Natural killer cell (primary cell): ENCODE measurements at regions not wholly inside any gene's neighbourhood (a gene's known extent, or its start where the extent isn't known, plus 50 kb on each side); places are given as distances from the start of the nearest gene placed in this dataset.

Experiments
- ATAC-seq, 3 donors: fragments of 150-1000 bp in 2 of 3; fragments of 200-7000 bp in 1 of 3; cut with Tn5 transposase; 1 replicate in 1 of 3; 2 replicates in 2 of 3; pipeline ENCODE4 v1.10.0; 2021; ENCODE audit warnings: mild to moderate bottlenecking in 2 of 3, moderate library complexity in 2 of 3
- DNase-seq, 2 donors: peaks; one replicate each; pipeline versions ENCODE4 v3.0.0 to v3.0.0-alpha.2; 2013 to 2021; ENCODE audit warnings: mixed read lengths in 1 of 2
- H3K27ac ChIP-seq: one replicate; pipeline ENCODE4 v1.5.1; 2013; ENCODE audit warnings: mild to moderate bottlenecking, low read length
- H3K27me3 ChIP-seq: one replicate; pipeline ENCODE4 v1.6.1; 2013; ENCODE audit warnings: low read length; ENCODE audit not compliant: control insufficient read depth, insufficient read depth
- H3K36me3 ChIP-seq: one replicate; pipeline ENCODE4 v1.6.1; 2013; ENCODE audit warnings: low read length; ENCODE audit not compliant: control insufficient read depth, insufficient read depth
- H3K4me1 ChIP-seq: one replicate; pipeline ENCODE4 v1.6.1; 2013; ENCODE audit warnings: low read length; ENCODE audit not compliant: control insufficient read depth, insufficient read depth
- H3K4me3 ChIP-seq: one replicate; pipeline ENCODE4 v1.5.1; 2013; ENCODE audit warnings: low read length
- H3K9me3 ChIP-seq: one replicate; pipeline ENCODE4 v1.6.1; 2013; ENCODE audit warnings: low read length; ENCODE audit not compliant: control insufficient read depth, insufficient read depth
- H3K27ac Mint-ChIP-seq, 2 donors: one replicate each; pipeline ENCODE4 v1.8.0; 2022; ENCODE audit warnings: mild to moderate bottlenecking in 2 of 2, mixed read lengths in 2 of 2, moderate library complexity in 1 of 2
- H3K27me3 Mint-ChIP-seq, 2 donors: one replicate each; pipeline ENCODE4 v1.8.0; 2022; ENCODE audit warnings: low read depth in 2 of 2, mixed read lengths in 2 of 2
- H3K36me3 Mint-ChIP-seq: one replicate; pipeline ENCODE4 v1.8.0; 2022; ENCODE audit warnings: mixed read lengths
- H3K4me1 Mint-ChIP-seq, 2 donors: one replicate each; pipeline ENCODE4 v1.8.0; 2022; ENCODE audit warnings: mixed read lengths in 2 of 2
- H3K4me3 Mint-ChIP-seq: one replicate; pipeline ENCODE4 v1.8.0; 2022; ENCODE audit warnings: mild to moderate bottlenecking, moderate library complexity, mixed read lengths
- H3K9me3 Mint-ChIP-seq, 2 donors: one replicate each; pipeline ENCODE4 v1.8.0; 2022; ENCODE audit warnings: mixed read lengths in 2 of 2
- CTCF ChIP-seq: fragments of 200-600 bp; IDR thresholded peaks from one replicate; pipeline ENCODE4 v1.8.0; 2022; ENCODE audit warnings: antibody characterized with exemption
- WGBS: methylation state at CpG from one replicate; pipeline ENCODE4 v1.1.7; 2013; ENCODE audit warnings: missing lambda C conversion rate; ENCODE audit not compliant: insufficient coverage; 5-methylcytosine and 5-hydroxymethylcytosine counted together
- intact Hi-C: fragments of 100-400 bp; cut with micrococcal nuclease; formaldehyde crosslinking; loops from one replicate; pipeline ENCODE4 v1.14.2; 2022

GRCh38 chr6:141251286-141251685, 881.4 kb upstream of the GJE1 start:
- Histone ChIP-seq H3K36me3 (no peaks in the 10 kb centered on the region), H3K27me3 (no peaks in the 10 kb centered on the region), H3K9me3 (no peaks in the 10 kb centered on the region), H3K4me3 (no peak overlapping the region), H3K27ac (no peak overlapping the region), H3K4me1 (no peaks in the 10 kb centered on the region)
- TF ChIP-seq CTCF = no peak
- Mint-ChIP-seq H3K4me3 (no peak overlapping the region), H3K9me3 (no peaks in the 10 kb centered on the region), H3K4me1 (no peaks in the 10 kb centered on the region), H3K27me3 (no peaks in the 10 kb centered on the region), H3K27ac (no peak overlapping the region), H3K36me3 (no peaks in the 10 kb centered on the region)
- DNase-seq = no peak
- intact Hi-C loops = no loop called here
- no peak for ATAC-seq

- Mint-ChIP-seq H3K27ac (no peak overlapping the region), H3K4me1 (no peaks in the 10 kb centered on the region)
- ATAC-seq = no peak
These were observed 884.5 kb upstream of the GJE1 start for GRCh38 chr6:141248021-141248799.

GRCh38 chr6:141244366-141244765, 888.4 kb upstream of the GJE1 start:
- no peak for TF ChIP-seq CTCF
- Histone ChIP-seq H3K9me3 (no peaks in the 10 kb centered on the region), H3K27me3 (no peaks in the 10 kb centered on the region), H3K36me3 (no peaks in the 10 kb centered on the region), H3K4me3 (no peak overlapping the region), H3K27ac (no peak overlapping the region), H3K4me1 (no peaks in the 10 kb centered on the region)
- WGBS = no CpG with 5 or more reads among the region's 2 CpGs
- intact Hi-C loops = no loop called here
- H3K9me3 Mint-ChIP-seq = no peaks in the 10 kb centered on the region
- DNase-seq (no peak), ATAC-seq (no peak)
- H3K4me3 Mint-ChIP-seq = no peak overlapping the region
- H3K4me1 Mint-ChIP-seq = no peaks in the 10 kb centered on the region
- H3K36me3 Mint-ChIP-seq = no peaks in the 10 kb centered on the region
- no peak overlapping the region for H3K27ac Mint-ChIP-seq
- H3K27me3 Mint-ChIP-seq = no peaks in the 10 kb centered on the region

More at GRCh38 chr6:141248021-141248799, 884.5 kb upstream of the GJE1 start:
- intact Hi-C loops = no loop called here
- Mint-ChIP-seq H3K36me3 (no peaks in the 10 kb centered on the region), H3K27me3 (no peaks in the 10 kb centered on the region), H3K4me3 (no peak overlapping the region), H3K9me3 (no peaks in the 10 kb centered on the region)
- Histone ChIP-seq H3K4me3 (no peak overlapping the region), H3K27ac (no peak overlapping the region), H3K27me3 (no peaks in the 10 kb centered on the region), H3K4me1 (no peaks in the 10 kb centered on the region), H3K9me3 (no peaks in the 10 kb centered on the region), H3K36me3 (no peaks in the 10 kb centered on the region)
- WGBS = 96% methylated on average over 2 of the region's 4 CpGs
- DNase-seq = no peak
- no peak for TF ChIP-seq CTCF

- Mint-ChIP-seq H3K9me3 (no peaks in the 10 kb centered on the region), H3K4me3 (no peak overlapping the region), H3K36me3 (no peaks in the 10 kb centered on the region), H3K27me3 (no peaks in the 10 kb centered on the region), H3K27ac (no peak overlapping the region), H3K4me1 (no peaks in the 10 kb centered on the region)
- Histone ChIP-seq H3K27ac (no peak overlapping the region), H3K4me3 (no peak overlapping the region), H3K4me1 (no peaks in the 10 kb centered on the region), H3K9me3 (no peaks in the 10 kb centered on the region), H3K27me3 (no peaks in the 10 kb centered on the region), H3K36me3 (no peaks in the 10 kb centered on the region)
- ATAC-seq = no peak
- TF ChIP-seq CTCF = no peak
- no CpG with 5 or more reads among the region's 1 CpG for WGBS
- no peak for DNase-seq
- intact Hi-C loops = no loop called here
These were observed 889.8 kb upstream of the GJE1 start for GRCh38 chr6:141242957-141243356.
